Breast epithelium (tissue), 4 donors: ENCODE measurements at regions not wholly inside any gene's neighbourhood (a gene's known extent, or its start where the extent isn't known, plus 50 kb on each side); places are given as distances from the start of the nearest gene placed in this dataset.

Source experiments
- DNase-seq, 2 donors: peaks; one replicate each; pipeline ENCODE4 v3.0.0-alpha.2; 2019; ENCODE audit warnings: low spot score in 2 of 2
- H3K27ac ChIP-seq, 2 donors: fragments of 200-600 bp; sonication (generic) in 1 of 2; one replicate each; pipeline ENCODE4 v1.5.1; 2016 to 2019; ENCODE audit warnings: mild to moderate bottlenecking in 1 of 2
- H3K27me3 ChIP-seq, 2 donors: fragments of 200-600 bp; sonication (generic) in 1 of 2; one replicate each; pipeline versions ENCODE4 v1.5.1 to v1.6.0; 2017 to 2019; ENCODE audit warnings: control low read depth in 1 of 2, mild to moderate bottlenecking in 1 of 2
- H3K36me3 ChIP-seq: fragments of 200-600 bp; one replicate; pipeline ENCODE4 v1.5.1; 2019
- H3K4me1 ChIP-seq, 2 donors: fragments of 200-600 bp; sonication (generic); one replicate each; pipeline ENCODE4 v1.5.1; 2016 to 2019; ENCODE audit warnings: control low read depth in 1 of 2
- H3K4me3 ChIP-seq, 3 donors: fragments of 200-600 bp; sonication (generic); 1 replicate in 2 of 3; 2 replicates in 1 of 3; pipeline ENCODE4 v1.5.1; 2016 to 2019; ENCODE audit warnings: mild to moderate bottlenecking in 3 of 3, moderate library complexity in 2 of 3
- H3K9me3 ChIP-seq, 2 donors: fragments of 200-600 bp; sonication (generic) in 1 of 2; one replicate each; pipeline ENCODE4 v1.5.1; 2016 to 2019; ENCODE audit warnings: control low read depth in 1 of 2
- CTCF ChIP-seq, 3 donors: fragments of 450-650 bp; IDR thresholded peaks; one replicate each; pipeline ENCODE4 v1.5.1; 2016 to 2017; ENCODE audit warnings: antibody characterized with exemption in 3 of 3, mild to moderate bottlenecking in 3 of 3, moderate library complexity in 3 of 3
- POLR2A ChIP-seq: fragments of 450-650 bp; IDR thresholded peaks from one replicate; pipeline ENCODE4 v1.6.1; 2016; ENCODE audit warnings: antibody characterized with exemption, mild to moderate bottlenecking, moderate library complexity
- POLR2AphosphoS5 ChIP-seq, 3 donors: sonication (generic); formaldehyde crosslinking; IDR thresholded peaks; one replicate each; pipeline ENCODE4 v1.6.1; 2017; ENCODE audit warnings: antibody characterized with exemption in 3 of 3
- intact Hi-C: fragments of 100-400 bp; cut with DNase I; formaldehyde crosslinking; loops from one replicate; pipeline ENCODE4 v1.15.1; 2023; ENCODE audit warnings: low total_unique reads

GRCh38 chr2:204191574-204191973 is 255.0 kb downstream of the ICOS start:
- intact Hi-C loops: no loop called here
- H3K4me3 ChIP-seq: no peak overlapping the region
- H3K27me3 ChIP-seq: no peaks in the 10 kb centered on the region
- no peaks in the 10 kb centered on the region for H3K4me1 ChIP-seq
- H3K36me3 ChIP-seq: no peaks in the 10 kb centered on the region
- no peaks in the 10 kb centered on the region for H3K9me3 ChIP-seq
- TF ChIP-seq POLR2A (no peak), CTCF (IDR thresholded peaks at IDR 0.05) (no peak), POLR2AphosphoS5 (IDR thresholded peaks at IDR 0.05) (no peak)
- no peak overlapping the region for H3K27ac ChIP-seq
- DNase-seq: no peak

- H3K36me3 ChIP-seq: no peaks in the 10 kb centered on the region
- no peak overlapping the region for H3K27ac ChIP-seq
- intact Hi-C loops: no loop called here
- H3K27me3 ChIP-seq: no peaks in the 10 kb centered on the region
- no peak overlapping the region for H3K4me3 ChIP-seq
- TF ChIP-seq POLR2A (no peak), POLR2AphosphoS5 (IDR thresholded peaks at IDR 0.05) (no peak), CTCF (IDR thresholded peaks at IDR 0.05) (no peak)
- DNase-seq: no peak
- no peaks in the 10 kb centered on the region for H3K9me3 ChIP-seq
- H3K4me1 ChIP-seq: no peaks in the 10 kb centered on the region
Observed at GRCh38 chr2:204195498-204195897, 258.9 kb downstream of the ICOS start.

- TF ChIP-seq POLR2AphosphoS5 (IDR thresholded peaks at IDR 0.05) (no peak), POLR2A (no peak), CTCF (IDR thresholded peaks at IDR 0.05) (no peak)
- H3K9me3 ChIP-seq: no peaks in the 10 kb centered on the region
- no peak for DNase-seq
- intact Hi-C loops: no loop called here
- no peaks in the 10 kb centered on the region for H3K27me3 ChIP-seq
- no peak overlapping the region for H3K4me3 ChIP-seq
- H3K27ac ChIP-seq: no peak overlapping the region
- H3K36me3 ChIP-seq: no peaks in the 10 kb centered on the region
- H3K4me1 ChIP-seq: no peaks in the 10 kb centered on the region
Observed at GRCh38 chr2:204197336-204198005, 260.9 kb downstream of the ICOS start.

GRCh38 chr2:204199357-204199756 is 262.8 kb downstream of the ICOS start:
- TF ChIP-seq POLR2A: no peak
- TF ChIP-seq POLR2AphosphoS5 (IDR thresholded peaks at IDR 0.05): no peak
- TF ChIP-seq CTCF (IDR thresholded peaks at IDR 0.05): no peak
- Histone ChIP-seq H3K27ac (no peak overlapping the region), H3K9me3 (no peaks in the 10 kb centered on the region), H3K4me1 (no peaks in the 10 kb centered on the region), H3K27me3 (no peaks in the 10 kb centered on the region), H3K36me3 (no peaks in the 10 kb centered on the region), H3K4me3 (no peak overlapping the region)
- intact Hi-C loops: no loop called here
- DNase-seq: no peak

- no peak for TF ChIP-seq POLR2AphosphoS5 (IDR thresholded peaks at IDR 0.05)
- no peak for TF ChIP-seq CTCF (IDR thresholded peaks at IDR 0.05)
- TF ChIP-seq POLR2A: no peak
- H3K9me3 ChIP-seq: no peaks in the 10 kb centered on the region
- no peaks in the 10 kb centered on the region for H3K4me1 ChIP-seq
- no peak overlapping the region for H3K27ac ChIP-seq
- no peak overlapping the region for H3K4me3 ChIP-seq
- no peaks in the 10 kb centered on the region for H3K27me3 ChIP-seq
- no peak for DNase-seq
- intact Hi-C loops: no loop called here
- no peaks in the 10 kb centered on the region for H3K36me3 ChIP-seq
Observed at GRCh38 chr2:204201507-204201906, 264.9 kb downstream of the ICOS start.
